ENCODE measurements at regions not wholly inside any gene's neighbourhood (a gene's known extent, or its start where the extent isn't known, plus 50 kb on each side); places are given as distances from the start of the nearest gene placed in this dataset.
"Not testable (repeated sequence)": the region's sequence is repeated elsewhere in the genome, so short reads cannot be mapped to it uniquely, and the experiment has no call there.

GRCh38 chr13:80083081-80083852, 257.7 kb downstream of the SPRY2 start:
- DNase-seq (ENCODE audit: low read depth in 2 of 2): no peak

DNA sequence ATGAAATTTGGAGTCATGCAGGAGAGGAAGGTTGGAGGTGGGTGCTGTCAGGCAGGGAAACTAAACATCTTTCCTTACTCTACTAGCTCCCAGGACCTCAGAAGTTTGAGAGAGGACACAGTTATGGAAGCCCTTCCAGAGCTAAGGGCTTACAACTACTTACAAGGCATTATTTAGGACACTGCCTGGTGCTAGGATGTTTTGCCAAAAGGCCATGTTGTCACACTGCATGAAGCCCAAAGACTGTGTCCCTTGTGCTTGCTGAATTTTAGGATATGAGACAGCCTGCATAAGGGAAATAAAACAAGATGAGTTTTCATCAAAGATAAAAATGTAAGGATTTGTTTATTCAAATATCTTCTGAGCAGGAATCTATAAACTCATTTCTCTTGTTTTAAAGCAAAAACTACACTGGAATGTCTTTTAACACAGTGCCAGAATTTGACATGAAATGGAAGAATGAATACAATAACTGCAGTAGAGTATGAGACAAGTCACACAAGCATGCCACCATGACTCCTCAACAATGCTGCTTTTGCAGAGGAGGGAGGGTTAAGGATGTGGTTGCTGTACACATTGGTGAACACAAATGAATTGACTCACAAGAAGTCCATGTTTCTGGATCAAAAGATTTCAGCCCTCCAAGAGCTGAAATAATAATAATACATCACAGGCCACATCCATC, 258.4 kb downstream of the SPRY2 start:
- DNase-seq (ENCODE audit: low read depth in 2 of 2): no peak

DNA sequence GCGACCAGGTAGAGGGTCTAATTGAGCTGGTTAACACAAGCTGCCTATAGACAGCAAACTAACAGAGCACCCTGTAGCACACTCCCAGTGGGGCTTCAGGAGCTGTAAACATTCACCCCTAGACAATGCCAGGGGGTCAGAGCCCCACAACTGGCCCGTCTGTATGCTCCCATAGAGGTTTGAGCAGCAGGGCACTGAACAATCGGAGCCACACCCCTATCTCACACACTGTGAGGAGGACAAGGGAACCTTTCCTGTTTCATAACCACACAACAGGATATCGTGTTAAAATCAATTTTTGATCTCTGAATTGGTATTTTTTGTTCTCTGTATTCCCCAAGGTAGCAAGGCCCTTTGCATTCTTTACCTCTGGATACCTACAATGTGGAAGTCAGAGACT, 266.1 kb downstream of the SPRY2 start:
- no peak for DNase-seq (ENCODE audit: low read depth in 2 of 2)

GRCh38 chr13:80074143-80074752, 266.7 kb downstream of the SPRY2 start:
- DNase-seq (ENCODE audit: low read depth in 2 of 2): no peak

DNA sequence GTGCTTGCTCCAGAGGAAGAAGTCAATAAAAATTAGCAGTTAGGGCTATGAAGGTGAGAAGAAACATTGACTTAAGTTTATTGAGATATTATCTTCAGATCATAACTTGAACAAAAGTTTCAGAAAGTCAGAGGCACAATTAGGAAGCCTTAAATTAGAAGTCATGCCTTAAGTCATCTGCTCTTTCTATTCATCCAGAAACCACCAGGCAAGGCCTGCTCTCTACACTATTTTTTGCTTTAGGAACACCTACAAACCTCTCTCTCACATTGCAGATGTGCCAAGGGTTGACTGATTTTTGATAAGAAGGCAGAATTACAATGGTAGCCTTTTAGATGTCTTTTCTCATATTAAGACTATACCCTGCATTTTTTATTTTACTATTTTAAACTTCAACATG, 268.7 kb downstream of the SPRY2 start:
- no peak for DNase-seq (ENCODE audit: low read depth in 2 of 2)

GRCh38 chr13:80070024-80070703, 270.8 kb downstream of the SPRY2 start:
- no peak for DNase-seq (ENCODE audit: low read depth in 2 of 2)

DNA sequence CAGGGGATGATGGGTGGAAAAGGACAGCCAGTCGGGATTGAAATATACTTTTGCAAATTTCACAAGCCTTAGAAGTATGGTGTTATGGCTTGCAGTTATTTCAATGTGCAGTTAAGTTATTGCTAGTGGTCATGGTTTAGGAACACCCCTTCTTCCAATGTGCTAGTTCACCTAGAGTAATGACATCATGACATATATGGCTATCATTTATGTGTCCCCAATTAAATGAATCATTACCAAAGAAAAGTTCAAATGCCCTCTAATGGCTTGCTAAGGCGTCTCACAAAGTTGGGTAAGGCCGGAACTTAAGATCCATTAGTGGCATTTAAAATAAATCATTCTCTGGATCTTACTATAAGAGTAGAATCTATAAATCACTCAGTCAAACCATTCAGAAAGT, 271.6 kb downstream of the SPRY2 start:
- DNase-seq (ENCODE audit: low read depth in 2 of 2): no peak

- DNase-seq (ENCODE audit: low read depth in 2 of 2): no peak
Observed at GRCh38 chr13:80065996-80066395, 274.9 kb downstream of the SPRY2 start.

- not testable (repeated sequence) for DNase-seq (ENCODE audit: low read depth in 2 of 2)
Observed at GRCh38 chr13:80062416-80062815, 278.5 kb downstream of the SPRY2 start.

DNA sequence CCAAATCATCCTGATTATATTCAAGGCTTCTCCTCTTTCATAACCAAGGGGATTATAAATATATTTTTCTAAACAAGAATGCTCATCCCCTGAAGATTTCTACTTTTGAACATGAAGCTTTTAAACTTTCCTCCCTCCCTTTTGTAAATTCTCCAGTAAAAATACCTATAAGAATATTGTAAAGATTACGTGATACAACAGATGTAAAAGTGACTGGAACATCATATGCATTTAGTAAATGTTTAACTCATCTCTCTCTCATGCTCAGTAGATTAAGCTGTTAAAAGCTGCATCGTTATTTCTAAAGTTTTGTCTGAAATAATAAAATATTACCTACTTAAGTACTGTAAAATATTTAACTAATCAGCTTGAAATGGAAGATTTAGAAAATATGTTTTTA, 281.1 kb downstream of the SPRY2 start:
- no peak for DNase-seq (ENCODE audit: low read depth in 2 of 2)

DNA sequence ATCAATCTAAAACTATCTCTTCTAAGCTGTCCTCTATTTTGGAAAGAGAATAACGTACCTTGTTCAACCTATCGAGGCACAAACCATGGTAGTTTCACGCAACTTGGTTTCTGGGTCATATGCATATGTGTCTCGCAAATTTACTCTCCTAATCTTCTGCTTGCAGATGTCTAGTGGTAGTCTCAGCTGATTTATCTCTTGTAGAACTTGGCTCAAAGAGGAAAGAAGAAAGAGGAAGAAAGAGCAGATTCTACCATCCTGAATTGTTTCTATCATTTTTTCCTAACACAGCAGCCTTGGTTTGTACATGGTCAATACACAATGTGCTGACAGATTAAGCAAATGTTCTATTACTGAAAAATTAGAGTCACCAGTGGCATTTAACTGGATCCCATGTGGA, 282.3 kb downstream of the SPRY2 start:
- no peak for DNase-seq (ENCODE audit: low read depth in 2 of 2)

DNA sequence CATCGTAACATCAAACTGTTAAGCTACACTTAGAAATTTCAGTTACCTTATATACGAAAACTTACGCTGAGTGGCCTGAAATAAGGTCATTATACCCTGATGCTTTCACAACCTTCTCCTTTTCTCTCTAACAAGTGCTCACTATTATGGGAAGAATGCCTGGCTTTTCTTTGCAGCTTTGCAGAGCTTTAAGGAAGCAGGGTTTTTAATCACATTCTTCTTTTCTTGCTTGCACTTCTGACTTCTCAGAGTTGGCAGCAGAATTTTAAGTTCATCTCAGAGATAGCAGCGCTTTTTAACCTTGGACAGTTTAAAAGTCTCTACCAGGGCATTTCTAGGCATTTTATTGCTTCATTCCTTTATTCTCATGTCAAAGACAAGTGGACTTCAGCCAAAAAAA, 285.1 kb downstream of the SPRY2 start:
- DNase-seq (ENCODE audit: low read depth in 2 of 2): no peak

DNA sequence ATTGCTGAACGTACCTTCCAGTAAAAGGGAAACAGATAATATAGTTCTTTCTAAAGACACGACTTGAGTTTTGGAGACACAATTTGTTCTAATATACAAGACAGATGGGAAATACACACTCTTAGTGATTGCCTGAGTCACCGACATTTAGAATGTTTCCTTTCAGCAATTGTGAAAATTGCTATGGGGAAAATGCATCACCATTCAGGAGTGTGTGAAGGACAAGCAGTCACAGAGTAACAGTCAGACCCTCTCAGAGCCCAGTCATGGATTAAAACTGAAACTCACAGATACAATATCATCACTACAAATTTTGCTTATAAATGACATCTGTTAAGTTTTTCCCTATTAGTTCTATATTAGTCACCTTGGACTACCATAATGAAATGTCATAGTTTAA, 286.1 kb downstream of the SPRY2 start:
- DNase-seq (ENCODE audit: low read depth in 2 of 2): no peak

GRCh38 chr13:80052286-80052685, 288.6 kb downstream of the SPRY2 start:
- no peak for DNase-seq (ENCODE audit: low read depth in 2 of 2)

DNA sequence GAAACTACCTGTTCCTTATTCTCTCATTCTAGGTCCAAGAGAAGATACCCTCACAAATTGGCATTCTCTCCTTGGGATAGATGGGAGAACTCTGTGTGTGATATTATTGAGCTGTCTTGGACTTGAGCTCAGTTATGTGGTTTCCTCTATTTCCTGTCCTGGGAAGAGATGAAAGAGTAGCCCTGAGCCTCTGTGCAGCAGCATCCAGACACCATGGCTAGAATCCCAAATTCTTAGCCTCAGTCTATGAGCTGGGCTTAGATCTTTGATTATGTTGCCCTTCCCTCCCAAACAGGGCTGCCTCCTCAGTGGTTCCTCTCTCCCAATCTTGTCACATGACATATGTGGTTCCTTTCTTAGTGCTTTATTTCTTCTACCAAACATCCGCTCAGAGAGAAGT, 290.7 kb downstream of the SPRY2 start:
- no peak for DNase-seq (ENCODE audit: low read depth in 2 of 2)

DNA sequence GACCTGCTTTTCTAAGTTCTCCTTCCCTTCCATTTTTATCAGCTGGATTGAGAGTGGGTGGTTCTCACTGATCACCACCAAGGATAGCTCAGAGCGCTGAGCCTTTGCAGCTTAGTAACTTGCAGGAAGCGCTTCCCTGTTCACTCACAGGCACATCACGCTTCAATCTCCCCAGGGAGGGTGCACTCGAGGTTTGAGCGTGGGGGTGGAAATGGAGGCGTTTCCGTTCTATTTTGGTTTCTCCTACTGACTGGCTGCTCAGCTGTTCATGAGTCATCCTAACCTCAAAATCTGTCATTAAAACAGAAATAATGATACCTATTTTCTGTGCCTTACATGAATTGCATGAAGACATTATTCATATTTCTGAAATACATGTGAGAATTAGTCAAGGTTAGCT, 292.1 kb downstream of the SPRY2 start:
- DNase-seq (ENCODE audit: low read depth in 2 of 2): peak; percentile 24 to 42

GRCh38 chr13:80048030-80048429, 292.9 kb downstream of the SPRY2 start:
- no peak for DNase-seq (ENCODE audit: low read depth in 2 of 2)

DNA sequence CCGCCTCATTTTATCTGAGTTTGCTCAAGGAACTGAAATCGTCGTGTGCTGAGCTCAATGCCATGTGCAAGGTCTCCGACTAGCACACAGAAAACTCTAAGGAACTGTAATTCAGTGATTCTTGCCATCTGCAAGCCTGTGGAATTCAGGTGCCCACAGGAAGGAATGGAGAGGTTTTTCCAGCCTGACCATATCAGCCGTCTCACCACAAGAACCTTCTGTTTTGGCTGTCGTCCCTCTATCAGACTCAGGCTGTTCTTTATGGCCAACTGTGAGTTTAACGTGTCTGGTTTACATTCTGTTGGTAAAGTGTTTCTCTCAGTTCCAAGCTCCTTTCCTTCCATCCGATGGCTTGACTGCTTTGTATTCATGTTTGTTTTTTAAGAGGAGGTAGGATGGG, 293.5 kb downstream of the SPRY2 start:
- no peak for DNase-seq (ENCODE audit: low read depth in 2 of 2)

DNA sequence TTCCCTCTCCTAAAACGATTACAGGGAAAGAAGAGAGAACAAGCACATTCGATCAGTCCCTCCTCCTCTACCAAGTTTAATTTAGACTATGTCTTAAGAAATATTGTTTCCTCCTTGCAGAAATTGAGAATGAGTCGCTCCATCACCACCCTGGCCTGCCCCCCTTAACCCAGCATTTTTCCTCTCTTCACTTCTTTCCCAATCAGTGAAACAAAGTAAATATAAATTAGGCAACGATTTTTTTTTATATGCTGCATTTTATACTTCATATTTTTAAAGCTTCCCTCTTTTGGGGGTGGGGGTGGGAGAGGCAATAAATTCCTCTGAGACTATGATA, 300.0 kb downstream of the SPRY2 start:
- DNase-seq (ENCODE audit: low read depth in 2 of 2): no peak

GRCh38 chr13:80040196-80040980, 300.5 kb downstream of the SPRY2 start:
- no peak for DNase-seq (ENCODE audit: low read depth in 2 of 2)

DNA sequence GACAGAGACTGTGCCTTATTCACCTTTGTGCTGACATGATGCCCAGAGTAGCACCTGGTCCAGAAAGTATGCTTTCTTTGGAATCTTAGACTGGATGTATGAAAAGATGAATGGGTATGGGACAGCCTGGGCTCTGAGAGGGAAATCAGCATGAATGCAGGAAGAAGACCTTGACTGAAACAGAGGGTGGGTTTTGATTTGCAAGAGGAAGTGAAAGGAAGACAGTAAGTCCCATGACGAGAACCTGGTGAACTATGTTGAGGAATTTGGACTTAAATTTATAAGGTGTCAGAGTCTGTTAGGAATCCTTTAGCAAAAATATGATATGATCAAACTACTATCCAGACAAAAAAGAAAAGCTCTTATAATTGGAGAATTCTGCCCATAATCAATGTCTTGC, 301.9 kb downstream of the SPRY2 start:
- no peak for DNase-seq (ENCODE audit: low read depth in 2 of 2)

DNA sequence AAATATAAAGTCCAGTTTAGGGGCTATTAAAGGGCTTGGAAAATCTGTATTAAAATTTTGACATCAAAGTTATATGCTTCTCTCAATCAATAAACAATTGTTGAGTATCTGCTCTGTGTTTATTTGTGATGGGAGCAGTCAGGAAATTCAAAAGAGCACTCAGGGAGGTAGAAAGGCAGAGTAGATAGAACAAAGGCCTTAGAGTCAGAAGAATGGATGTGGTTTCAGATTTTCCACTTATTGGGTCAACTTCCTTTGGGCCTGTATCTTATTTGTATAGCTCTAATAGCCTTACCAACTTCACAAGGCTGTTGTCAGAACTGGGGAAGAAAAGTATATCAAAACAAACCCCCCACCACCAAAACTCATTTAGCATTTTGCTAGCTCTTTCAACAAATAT, 302.6 kb downstream of the SPRY2 start:
- DNase-seq (ENCODE audit: low read depth in 2 of 2): no peak
